ENCODE measurements at regions not wholly inside any gene's neighbourhood (a gene's known extent, or its start where the extent isn't known, plus 50 kb on each side); places are given as distances from the start of the nearest gene placed in this dataset.

DNA sequence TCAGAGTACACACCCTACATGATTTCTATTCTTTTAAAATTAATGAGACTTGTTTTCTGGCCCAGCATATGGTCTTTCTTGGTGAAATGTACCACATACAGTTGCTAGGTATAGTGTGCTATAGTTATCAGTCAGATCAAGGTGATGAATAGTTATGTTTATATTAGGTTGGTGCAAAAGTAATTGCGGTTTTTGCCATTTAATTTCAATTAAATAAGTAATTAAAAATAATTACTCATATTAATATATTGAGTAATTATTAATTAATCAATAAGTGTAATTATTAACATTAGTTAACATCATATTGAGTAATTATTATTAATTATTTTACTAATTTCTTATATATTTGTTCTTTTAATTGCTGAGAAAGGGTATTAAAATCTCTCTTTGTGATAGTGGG lies 56.1 kb downstream of the MYEOV start:
- Histone ChIP-seq H3F3A (replicated peaks; ENCODE audit: insufficient read depth) (peaks cover 26% of the 10 kb centered on the region), H3K4me3 (ENCODE audit: low read depth in 2 of 2, low read length in 1 of 2) (no peak overlapping the region), H3K4me2 (no peak overlapping the region), H3K27me3 (ENCODE audit: insufficient read depth) (no peaks in the 10 kb centered on the region), H3K9ac (no peak overlapping the region), H3K79me2 (ENCODE audit: insufficient read depth) (0 out of 2 replicates have a peak, but pooled peaks cover 3% of the 10 kb centered on the region), H3K9me3 (no peaks in the 10 kb centered on the region; the same call in 1 of the 2 replicates), H3K4me1 (ENCODE audit: control insufficient read depth in 1 of 2, insufficient read depth in 2 of 2, low read depth in 1 of 2, low read length in 1 of 2) (peaks cover 3 to 34% of the 10 kb centered on the region in 2 experiments; a peak in 3 of 4 replicates), H2AFZ (ENCODE audit: low read depth) (no peak overlapping the region), H4K20me1 (ENCODE audit: insufficient read depth) (no peaks in the 10 kb centered on the region), H3K9me2 (no peaks in the 10 kb centered on the region), H3K36me3 (replicated peaks in 1 of 2; ENCODE audit: control insufficient read depth in 1 of 2, insufficient read depth in 2 of 2, low read length in 1 of 2) (peaks cover 0 to 9% of the 10 kb centered on the region in 2 experiments), H3K27ac (ENCODE audit: low read depth in 2 of 2, low read length in 1 of 2) (no peak overlapping the region; a peak in 1 of 4 replicates)
- no peak for DNase-seq
- WGBS (ENCODE audit: low lambda C conversion rate), result 60% methylated on average over 1 of the region's 1 CpG
- ChIA-PET POLR2A (no interaction called here), CTCF (interaction anchor here (0.7 to 1.3 kb wide), 2 partner anchors 227 to 320 kb away, joined by 3 read pairs; no protein-coding TSS in a partner anchor)
- TF ChIP-seq EZH2phosphoT487 (IDR thresholded peaks at IDR 0.05; ENCODE audit: borderline replicate concordance, low read depth) (no peak), CHD2 (IDR thresholded peaks at IDR 0.05; ENCODE audit: low read length, partially characterized antibody) (no peak), SMC3 (IDR thresholded peaks at IDR 0.05; ENCODE audit: low read depth, low read length) (no peak), YY1 (IDR thresholded peaks at IDR 0.05; ENCODE audit: low read depth) (no peak), SIN3A (IDR thresholded peaks at IDR 0.05; ENCODE audit: borderline replicate concordance, low read depth, low read length) (no peak), TCF12 (IDR thresholded peaks at IDR 0.05) (no peak)

GRCh38 chr11:69350596-69350995 lies 56.6 kb downstream of the MYEOV start:
- TF ChIP-seq SMC3 (IDR thresholded peaks at IDR 0.05; ENCODE audit: low read depth, low read length) (no peak), RAD21 (IDR thresholded peaks at IDR 0.05; ENCODE audit: low read length) (no peak), TEAD4 (IDR thresholded peaks at IDR 0.05; ENCODE audit: borderline replicate concordance, insufficient read depth) (no peak), FOXJ3 (CRISPR knock-in tag; IDR thresholded peaks at IDR 0.05) (no peak), TCF12 (IDR thresholded peaks at IDR 0.05) (no peak), MEF2A (IDR thresholded peaks at IDR 0.05; ENCODE audit: borderline replicate concordance, low read depth) (no peak), CHD2 (IDR thresholded peaks at IDR 0.05; ENCODE audit: low read length, partially characterized antibody) (no peak), FOXM1 (IDR thresholded peaks at IDR 0.05; ENCODE audit: low read depth) (no peak)
- Histone ChIP-seq H4K20me1 (ENCODE audit: insufficient read depth) (no peaks in the 10 kb centered on the region), H3K4me2 (no peak overlapping the region; the same call in 1 of the 2 replicates), H3F3A (replicated peaks; ENCODE audit: insufficient read depth) (peaks cover 26% of the 10 kb centered on the region), H3K9me3 (no peaks in the 10 kb centered on the region; the same call in 1 of the 2 replicates), H3K4me1 (ENCODE audit: control insufficient read depth in 1 of 2, insufficient read depth in 2 of 2, low read depth in 1 of 2, low read length in 1 of 2) (peaks cover 3 to 34% of the 10 kb centered on the region in 2 experiments; a peak in 3 of 4 replicates), H3K36me3 (replicated peaks in 1 of 2; ENCODE audit: control insufficient read depth in 1 of 2, insufficient read depth in 2 of 2, low read length in 1 of 2) (peaks cover 0 to 9% of the 10 kb centered on the region in 2 experiments), H3K79me2 (ENCODE audit: insufficient read depth) (0 out of 2 replicates have a peak, but pooled peaks cover 3% of the 10 kb centered on the region), H2AFZ (ENCODE audit: low read depth) (no peak overlapping the region), H3K9me2 (no peaks in the 10 kb centered on the region), H3K9ac (peak overlapping the region; percentile 42; the same call in 1 of the 2 replicates), H3K27ac (ENCODE audit: low read depth in 2 of 2, low read length in 1 of 2) (peak overlapping the region in 1 of 2 experiments; percentile 77; a peak in 2 of 4 replicates), H3K4me3 (ENCODE audit: low read depth in 2 of 2, low read length in 1 of 2) (no peak overlapping the region), H3K27me3 (ENCODE audit: insufficient read depth) (no peaks in the 10 kb centered on the region)
- DNase-seq, result no peak
- ChIA-PET CTCF (interaction anchor here (0.7 to 1.3 kb wide), 2 partner anchors 228 to 319 kb away, joined by 3 read pairs; no protein-coding TSS in a partner anchor), POLR2A (no interaction called here)

GRCh38 chr11:69351460-69351859 lies 57.5 kb downstream of the MYEOV start:
- POLR2A ChIA-PET, result no interaction called here
- no peak for TF ChIP-seq ZBTB33 (IDR thresholded peaks at IDR 0.05; ENCODE audit: borderline replicate concordance, low read depth)
- TF ChIP-seq, protein P1, sequence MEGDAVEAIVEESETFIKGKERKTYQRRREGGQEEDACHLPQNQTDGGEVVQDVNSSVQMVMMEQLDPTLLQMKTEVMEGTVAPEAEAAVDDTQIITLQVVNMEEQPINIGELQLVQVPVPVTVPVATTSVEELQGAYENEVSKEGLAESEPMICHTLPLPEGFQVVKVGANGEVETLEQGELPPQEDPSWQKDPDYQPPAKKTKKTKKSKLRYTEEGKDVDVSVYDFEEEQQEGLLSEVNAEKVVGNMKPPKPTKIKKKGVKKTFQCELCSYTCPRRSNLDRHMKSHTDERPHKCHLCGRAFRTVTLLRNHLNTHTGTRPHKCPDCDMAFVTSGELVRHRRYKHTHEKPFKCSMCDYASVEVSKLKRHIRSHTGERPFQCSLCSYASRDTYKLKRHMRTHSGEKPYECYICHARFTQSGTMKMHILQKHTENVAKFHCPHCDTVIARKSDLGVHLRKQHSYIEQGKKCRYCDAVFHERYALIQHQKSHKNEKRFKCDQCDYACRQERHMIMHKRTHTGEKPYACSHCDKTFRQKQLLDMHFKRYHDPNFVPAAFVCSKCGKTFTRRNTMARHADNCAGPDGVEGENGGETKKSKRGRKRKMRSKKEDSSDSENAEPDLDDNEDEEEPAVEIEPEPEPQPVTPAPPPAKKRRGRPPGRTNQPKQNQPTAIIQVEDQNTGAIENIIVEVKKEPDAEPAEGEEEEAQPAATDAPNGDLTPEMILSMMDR (IDR thresholded peaks at IDR 0.05), result no peak
- TF ChIP-seq TCF12 (IDR thresholded peaks at IDR 0.05), result peak; percentile 85
- TF ChIP-seq MAX (IDR thresholded peaks at IDR 0.05; ENCODE audit: low read depth), result no peak
- no peak for TF ChIP-seq YY1 (IDR thresholded peaks at IDR 0.05; ENCODE audit: low read depth)
- TF ChIP-seq MXI1 (IDR thresholded peaks at IDR 0.05; ENCODE audit: low read depth, low read length), result no peak
- no peak for TF ChIP-seq GABPA (IDR thresholded peaks at IDR 0.05; ENCODE audit: low read depth)
- no peak for TF ChIP-seq USF2 (IDR thresholded peaks at IDR 0.05; ENCODE audit: borderline replicate concordance, low read depth, low read length)

More at GRCh38 chr11:69351460-69351859, 57.5 kb downstream of the MYEOV start:
- no peak for DNase-seq
- H4K20me1 ChIP-seq (ENCODE audit: insufficient read depth), result no peaks in the 10 kb centered on the region
- H3K36me3 ChIP-seq (replicated peaks in 1 of 2; ENCODE audit: control insufficient read depth in 1 of 2, insufficient read depth in 2 of 2, low read length in 1 of 2), result peaks cover 0 to 9% of the 10 kb centered on the region in 2 experiments
- H3K79me2 ChIP-seq (ENCODE audit: insufficient read depth), result 0 out of 2 replicates have a peak, but pooled peaks cover 3% of the 10 kb centered on the region
- no peak overlapping the region for H3K4me3 ChIP-seq (ENCODE audit: low read depth in 2 of 2, low read length in 1 of 2)
- H3K9me3 ChIP-seq, result no peaks in the 10 kb centered on the region; the same call in 1 of the 2 replicates
- H3K27ac ChIP-seq (ENCODE audit: low read depth in 2 of 2, low read length in 1 of 2), result peak overlapping the region; percentile 39 to 77; a peak in 3 of 4 replicates
- H3K9me2 ChIP-seq, result no peaks in the 10 kb centered on the region
- peaks cover 26% of the 10 kb centered on the region for H3F3A ChIP-seq (replicated peaks; ENCODE audit: insufficient read depth)
- peak overlapping the region; percentile 13; the same call in 1 of the 2 replicates for H3K4me2 ChIP-seq
- peaks cover 3 to 34% of the 10 kb centered on the region in 2 experiments; a peak in 3 of 4 replicates for H3K4me1 ChIP-seq (ENCODE audit: control insufficient read depth in 1 of 2, insufficient read depth in 2 of 2, low read depth in 1 of 2, low read length in 1 of 2)
- peak overlapping the region; percentile 42; the same call in 1 of the 2 replicates for H3K9ac ChIP-seq
- CTCF ChIA-PET, result no interaction called here
- no peak overlapping the region for H2AFZ ChIP-seq (ENCODE audit: low read depth)
- no peaks in the 10 kb centered on the region for H3K27me3 ChIP-seq (ENCODE audit: insufficient read depth)
